ENCODE measurements at regions not wholly inside any gene's neighbourhood (a gene's known extent, or its start where the extent isn't known, plus 50 kb on each side); places are given as distances from the start of the nearest gene placed in this dataset.

- H3K4me3 ChIP-seq (ENCODE audit: low read depth, low read length) = no peak overlapping the region
Observed at GRCh38 chr7:11895337-11895736, 63.3 kb upstream of the THSD7A start.

DNA sequence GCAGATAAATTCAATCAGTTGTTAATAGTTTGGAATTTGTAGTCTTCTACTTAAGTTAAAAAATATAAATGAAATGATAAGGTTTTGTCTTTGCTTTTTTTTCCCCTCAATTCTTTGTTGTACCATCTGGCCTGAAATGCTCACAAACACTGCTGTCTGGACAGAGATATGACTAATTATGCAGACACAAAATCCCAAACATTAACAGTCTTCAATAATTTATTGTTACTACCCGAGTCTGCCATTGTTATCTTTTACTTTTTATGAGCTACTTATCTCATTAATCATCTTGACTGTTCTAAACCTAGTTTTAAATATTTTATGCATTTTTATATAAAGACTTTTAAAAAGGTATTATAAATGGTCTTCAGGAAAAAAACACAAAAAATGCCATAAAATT is 64.7 kb upstream of the THSD7A start:
- H3K4me3 ChIP-seq (ENCODE audit: low read depth, low read length) = no peak overlapping the region

DNA sequence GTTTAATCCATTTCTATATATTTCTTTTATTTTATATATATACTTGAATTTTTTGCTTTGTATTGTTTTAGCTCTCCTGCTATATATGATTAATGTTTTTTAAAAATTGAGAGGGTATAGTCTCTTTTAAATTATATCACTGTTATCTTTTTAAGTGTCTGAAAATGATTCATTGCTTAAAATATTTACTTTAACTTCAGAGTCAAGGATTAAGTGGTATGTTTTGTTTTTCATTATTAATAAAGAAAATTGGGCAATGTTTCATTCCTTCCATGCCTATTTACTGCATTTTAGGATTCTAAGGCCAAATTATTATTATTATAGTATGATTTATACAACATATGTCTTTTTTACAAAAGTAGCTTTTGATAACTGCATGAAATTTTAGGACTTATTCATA is 67.2 kb upstream of the THSD7A start:
- no peak overlapping the region for H3K4me3 ChIP-seq (ENCODE audit: low read depth, low read length)

- H3K4me3 ChIP-seq (ENCODE audit: low read depth, low read length) = no peak overlapping the region
Observed at GRCh38 chr7:11910253-11910652, 78.3 kb upstream of the THSD7A start.

DNA sequence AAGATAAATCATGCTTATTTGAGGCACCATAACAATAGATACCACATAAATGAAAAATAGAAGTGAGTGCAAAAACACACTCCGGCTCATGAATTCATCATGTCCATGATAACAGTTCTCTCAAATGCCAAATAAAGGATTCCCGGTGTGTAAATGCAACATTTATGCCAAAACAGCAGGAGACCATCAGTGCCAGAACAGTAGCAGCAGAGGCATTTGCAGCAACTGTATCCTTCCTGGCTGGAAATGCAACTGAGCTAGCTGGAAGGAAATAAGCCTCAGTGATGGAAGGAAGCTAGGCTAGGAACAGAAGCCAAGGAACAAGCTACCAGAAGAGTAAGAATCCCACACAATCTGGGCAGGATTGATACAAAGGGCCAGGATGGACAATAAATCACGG is 79.9 kb upstream of the THSD7A start:
- H3K4me3 ChIP-seq (ENCODE audit: low read depth, low read length) = no peak overlapping the region

DNA sequence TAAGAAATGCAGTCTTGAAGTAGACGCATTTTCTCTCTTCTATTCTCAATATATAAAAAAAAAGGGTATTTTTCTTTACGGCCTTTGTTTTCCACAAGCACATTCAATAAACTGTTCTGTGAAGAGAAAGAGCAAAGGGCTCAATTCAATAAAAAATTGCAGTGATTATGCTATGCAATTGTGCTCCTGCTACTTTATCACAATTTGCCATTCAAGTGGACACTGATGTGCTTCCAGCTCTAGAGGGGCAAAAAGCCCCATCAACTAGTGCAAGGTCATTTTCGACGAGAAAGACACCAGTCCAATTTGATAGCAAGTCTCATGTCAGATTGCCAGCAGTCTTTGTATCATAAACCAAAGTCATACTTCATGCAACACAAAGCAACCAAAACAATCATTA is 82.6 kb upstream of the THSD7A start:
- no peak overlapping the region for H3K4me3 ChIP-seq (ENCODE audit: low read depth, low read length)

DNA sequence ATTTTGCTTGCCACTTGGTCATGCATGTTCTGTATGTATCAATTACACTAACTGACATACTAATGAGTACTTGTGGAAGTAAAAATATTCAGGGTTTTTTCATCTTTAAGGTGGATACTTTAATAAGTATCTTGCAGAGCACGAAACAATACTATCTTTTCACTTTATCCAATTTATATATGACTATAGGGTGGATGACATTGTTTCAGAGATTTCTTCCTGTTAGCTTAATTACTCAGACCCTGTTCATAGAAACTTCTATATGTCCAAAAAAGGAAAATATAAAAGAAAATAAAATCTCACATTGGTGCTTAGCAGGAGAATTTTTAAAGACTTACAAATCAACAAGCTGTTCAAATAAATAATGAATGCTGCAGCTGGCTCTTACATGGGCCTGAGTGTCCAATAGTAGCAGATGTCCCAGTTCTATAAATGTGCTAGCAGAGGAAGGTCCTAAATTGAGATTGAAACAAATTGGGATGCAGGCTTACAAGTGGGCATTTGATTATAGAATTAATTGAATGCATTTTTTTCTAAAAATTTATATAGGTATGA is 91.5 kb upstream of the THSD7A start:
- no peak overlapping the region for H3K4me3 ChIP-seq (ENCODE audit: low read depth, low read length)

- H3K4me3 ChIP-seq (ENCODE audit: low read depth, low read length) = no peak overlapping the region
Observed at GRCh38 chr7:11931307-11931706, 99.3 kb upstream of the THSD7A start.

- no peak overlapping the region for H3K4me3 ChIP-seq (ENCODE audit: low read depth, low read length)
Observed at GRCh38 chr7:11934796-11935195, 102.8 kb upstream of the THSD7A start.

- H3K4me3 ChIP-seq (ENCODE audit: low read depth, low read length) = no peak overlapping the region
Observed at GRCh38 chr7:11935905-11936304, 103.9 kb upstream of the THSD7A start.

GRCh38 chr7:11946794-11947193 is 114.8 kb upstream of the THSD7A start:
- no peak overlapping the region for H3K4me3 ChIP-seq (ENCODE audit: low read depth, low read length)

GRCh38 chr7:11950281-11950680 is 118.3 kb upstream of the THSD7A start:
- no peak overlapping the region for H3K4me3 ChIP-seq (ENCODE audit: low read depth, low read length)

GRCh38 chr7:11950942-11951341 is 118.9 kb upstream of the THSD7A start:
- no peak overlapping the region for H3K4me3 ChIP-seq (ENCODE audit: low read depth, low read length)

GRCh38 chr7:11951909-11952308 is 119.9 kb upstream of the THSD7A start:
- no peak overlapping the region for H3K4me3 ChIP-seq (ENCODE audit: low read depth, low read length)

DNA sequence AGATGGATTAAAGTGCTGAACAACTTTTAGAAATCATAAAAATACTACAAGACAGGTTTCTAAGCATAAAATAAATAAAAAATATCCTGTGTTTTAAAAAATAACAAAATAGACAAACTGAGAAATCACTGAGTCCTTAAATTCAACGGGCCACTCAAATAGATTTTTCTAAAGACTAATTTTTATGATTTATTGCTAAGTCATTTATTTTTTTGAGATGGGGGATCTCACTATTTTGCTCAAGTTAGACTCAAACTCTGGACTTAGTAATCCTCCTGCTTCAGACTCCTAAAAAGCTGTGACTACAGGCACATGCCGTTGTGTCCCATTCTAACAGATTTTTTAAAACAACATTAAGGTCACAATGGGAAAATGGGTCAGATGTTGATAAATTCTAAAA is 121.0 kb upstream of the THSD7A start:
- no peak overlapping the region for H3K4me3 ChIP-seq (ENCODE audit: low read depth, low read length)

DNA sequence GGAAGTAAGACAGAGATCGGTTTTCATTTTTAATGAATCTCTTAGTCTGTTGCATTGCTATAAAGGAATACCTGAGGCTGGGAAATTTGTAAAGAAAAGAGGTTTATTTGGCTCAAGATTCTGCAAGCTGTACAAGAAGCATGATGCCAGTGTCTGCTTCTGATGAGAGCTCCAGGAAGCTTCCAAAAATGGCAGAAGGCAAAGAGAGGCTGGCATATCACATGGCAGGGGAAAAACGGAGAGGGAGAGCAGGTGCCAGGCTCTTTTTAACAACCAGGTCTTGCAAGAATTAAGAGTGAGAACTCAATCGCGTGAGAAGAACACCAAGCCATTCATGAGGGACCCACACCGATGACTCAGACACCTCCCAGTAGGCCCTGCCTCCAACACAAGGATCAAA is 125.0 kb upstream of the THSD7A start:
- H3K4me3 ChIP-seq (ENCODE audit: low read depth, low read length) = no peak overlapping the region

- no peak overlapping the region for H3K4me3 ChIP-seq (ENCODE audit: low read depth, low read length)
Observed at GRCh38 chr7:11957956-11958355, 126.0 kb upstream of the THSD7A start.

DNA sequence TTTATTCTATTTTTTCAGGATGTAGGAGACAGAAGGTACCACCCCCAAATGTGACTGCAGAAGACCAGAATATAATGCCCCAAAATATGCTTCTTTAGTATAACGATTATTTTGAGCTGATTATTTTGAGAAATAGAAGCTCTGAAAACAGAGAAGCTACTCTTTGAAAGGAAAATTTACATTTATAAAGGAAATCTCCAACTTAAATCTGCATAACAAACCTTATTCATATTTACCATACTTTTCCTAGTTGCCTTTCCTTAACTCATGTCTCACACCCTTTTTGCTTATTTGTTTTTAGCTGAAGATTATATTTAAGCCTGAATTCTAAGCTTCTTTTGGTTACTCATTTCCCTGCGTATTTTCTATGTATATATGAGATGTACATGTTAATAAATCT is 127.1 kb upstream of the THSD7A start:
- H3K4me3 ChIP-seq (ENCODE audit: low read depth, low read length) = no peak overlapping the region

- H3K4me3 ChIP-seq (ENCODE audit: low read depth, low read length) = no peak overlapping the region
Observed at GRCh38 chr7:11960621-11961020, 128.6 kb upstream of the THSD7A start.

GRCh38 chr7:11969643-11970042 is 137.6 kb upstream of the THSD7A start:
- H3K4me3 ChIP-seq (ENCODE audit: low read depth, low read length) = no peak overlapping the region

DNA sequence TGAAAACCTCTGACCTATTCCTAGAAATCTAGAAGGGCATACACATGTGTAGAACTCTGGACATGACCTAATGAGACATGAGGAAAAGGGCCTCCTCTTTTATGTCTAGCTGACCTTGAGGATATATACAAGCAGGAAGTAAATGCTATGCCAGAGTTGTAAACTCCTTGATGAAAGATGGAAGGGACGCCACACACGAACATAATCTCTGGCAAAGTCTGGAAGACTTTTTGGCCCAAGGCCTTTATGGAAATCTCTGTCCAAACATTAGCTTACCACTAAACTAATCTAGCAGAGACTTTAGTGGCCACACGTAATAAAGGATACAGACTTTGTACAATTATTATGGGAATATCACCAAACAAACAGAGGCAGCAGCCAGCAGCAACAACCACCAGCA is 138.1 kb upstream of the THSD7A start:
- H3K4me3 ChIP-seq (ENCODE audit: low read depth, low read length) = no peak overlapping the region

DNA sequence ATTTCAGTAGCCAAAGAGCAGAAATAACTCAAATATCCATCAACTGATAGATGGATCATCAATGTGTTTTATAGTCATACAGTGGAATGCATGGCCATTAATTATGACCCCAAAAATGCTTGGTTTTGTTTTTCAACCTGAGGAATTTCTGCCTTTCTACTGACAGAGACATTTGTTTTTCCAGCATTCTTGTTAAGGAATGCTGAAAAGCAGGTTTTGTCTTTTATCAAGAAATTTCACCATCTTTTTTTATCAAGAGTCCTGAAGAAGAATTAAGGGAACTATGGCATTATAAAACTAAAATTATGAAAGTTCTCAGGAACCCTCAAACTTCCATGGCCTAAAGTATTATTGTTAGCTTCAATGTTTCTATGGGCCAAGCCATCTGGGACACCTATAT is 153.4 kb upstream of the THSD7A start:
- H3K4me3 ChIP-seq (ENCODE audit: low read depth, low read length) = no peak overlapping the region

- no peak overlapping the region for H3K4me3 ChIP-seq (ENCODE audit: low read depth, low read length)
Observed at GRCh38 chr7:11985971-11986370, 154.0 kb upstream of the THSD7A start.

GRCh38 chr7:11988186-11988585 is 156.2 kb upstream of the THSD7A start:
- H3K4me3 ChIP-seq (ENCODE audit: low read depth, low read length) = no peak overlapping the region
